HG02852 (cell line): ENCODE measurements at regions not wholly inside any gene's neighbourhood (a gene's known extent, or its start where the extent isn't known, plus 50 kb on each side); places are given as distances from the start of the nearest gene placed in this dataset.
"Not testable (repeated sequence)": the region's sequence is repeated elsewhere in the genome, so short reads cannot be mapped to it uniquely, and the experiment has no call there.

Source experiments
- ATAC-seq: cut with Tn5 transposase; IDR thresholded peaks from one replicate; pipeline ENCODE4 v1.9.1; 2021; ENCODE audit warnings: mild to moderate bottlenecking, moderate library complexity; ENCODE audit not compliant: unreplicated experiment

GRCh38 chr6:144353871-144354314 is 68.8 kb downstream of the UTRN start:
- ATAC-seq = peak; percentile 80

- no peak for ATAC-seq
Observed at GRCh38 chr6:144359783-144360182, 74.6 kb downstream of the UTRN start.

- no peak for ATAC-seq
Observed at GRCh38 chr6:144360401-144360800, 75.3 kb downstream of the UTRN start.

- no peak for ATAC-seq
Observed at GRCh38 chr6:144361016-144361415, 75.9 kb downstream of the UTRN start.

- ATAC-seq = no peak
Observed at GRCh38 chr6:144362042-144363018, 77.2 kb downstream of the UTRN start.

- no peak for ATAC-seq
Observed at GRCh38 chr6:144364208-144364720, 79.1 kb downstream of the UTRN start.

- ATAC-seq = no peak
Observed at GRCh38 chr6:144364782-144365181, 79.6 kb downstream of the UTRN start.

GRCh38 chr6:144365271-144365670 is 80.1 kb downstream of the UTRN start:
- ATAC-seq = no peak

GRCh38 chr6:144369696-144370095 is 84.6 kb downstream of the UTRN start:
- not testable (repeated sequence) for ATAC-seq

- ATAC-seq = no peak
Observed at GRCh38 chr6:144372116-144372515, 87.0 kb downstream of the UTRN start.

- no peak for ATAC-seq
Observed at GRCh38 chr6:144372611-144373594, 87.8 kb downstream of the UTRN start.

GRCh38 chr6:144374525-144374924 is 89.4 kb downstream of the UTRN start:
- not testable (repeated sequence) for ATAC-seq

GRCh38 chr6:144377586-144378210 is 92.6 kb downstream of the UTRN start:
- ATAC-seq = no peak

- ATAC-seq = no peak
Observed at GRCh38 chr6:144378437-144378836, 93.3 kb downstream of the UTRN start.

- no peak for ATAC-seq
Observed at GRCh38 chr6:144379356-144379755, 94.2 kb downstream of the UTRN start.

GRCh38 chr6:144381499-144381898 is 96.4 kb downstream of the UTRN start:
- not testable (repeated sequence) for ATAC-seq

GRCh38 chr6:144383336-144383735 is 98.2 kb downstream of the UTRN start:
- no peak for ATAC-seq

- no peak for ATAC-seq
Observed at GRCh38 chr6:144384427-144384826, 99.3 kb downstream of the UTRN start.

GRCh38 chr6:144389474-144389873 is 104.3 kb downstream of the UTRN start:
- not testable (repeated sequence) for ATAC-seq

GRCh38 chr6:144390202-144390601 is 105.1 kb downstream of the UTRN start:
- ATAC-seq = no peak

GRCh38 chr6:144390886-144391285 is 105.8 kb downstream of the UTRN start:
- no peak for ATAC-seq
